Activated CD4-positive, alpha-beta T cell treated with anti-CD3 and anti-CD28 coated beads for 36 hours (primary cell): ENCODE measurements at regions not wholly inside any gene's neighbourhood (a gene's known extent, or its start where the extent isn't known, plus 50 kb on each side); places are given as distances from the start of the nearest gene placed in this dataset.
A peak's percentile ranks its signal among the peaks of the same experiment; 100 is the strongest.
"Not testable (repeated sequence)": the region's sequence is repeated elsewhere in the genome, so short reads cannot be mapped to it uniquely, and the experiment has no call there.

Source experiments
- ATAC-seq: fragments of 200-7000 bp; cut with Tn5 transposase; one replicate; pipeline ENCODE4 v1.10.0; 2021; ENCODE audit warnings: mild to moderate bottlenecking, moderate library complexity
- CTCF ChIA-PET: fragments of 350-600 bp; sonication (Branson Sonifier 250); formaldehyde crosslinking; loops from one replicate; lab custom pipeline; 2021; ENCODE audit warnings: antibody characterized with exemption; lab: Charles Lee
- POLR2A ChIA-PET: fragments of 350-600 bp; sonication (Branson Sonifier 250); formaldehyde crosslinking; loops from one replicate; lab custom pipeline; 2021; ENCODE audit warnings: antibody characterized with exemption, inconsistent platforms; lab: Charles Lee
- DNase-seq: peaks from one replicate; pipeline ENCODE4 v3.0.0-alpha.2; 2020
- H3K27ac Mint-ChIP-seq: one replicate; pipeline ENCODE4 v1.8.0; 2021; ENCODE audit warnings: mixed read lengths
- H3K27me3 Mint-ChIP-seq: one replicate; pipeline ENCODE4 v1.8.0; 2021; ENCODE audit warnings: mixed read lengths
- H3K36me3 Mint-ChIP-seq: one replicate; pipeline ENCODE4 v1.8.0; 2021; ENCODE audit warnings: low read depth, mixed read lengths
- H3K4me1 Mint-ChIP-seq: one replicate; pipeline ENCODE4 v1.8.0; 2021; ENCODE audit warnings: mixed read lengths
- H3K4me3 Mint-ChIP-seq: one replicate; pipeline ENCODE4 v1.8.0; 2021; ENCODE audit warnings: mild to moderate bottlenecking, moderate library complexity, mixed read lengths
- H3K9me3 Mint-ChIP-seq: one replicate; pipeline ENCODE4 v1.8.0; 2021; ENCODE audit warnings: low read depth, mixed read lengths
- intact Hi-C, 2 experiments: fragments of 100-400 bp; cut with DNase I in 1 of 2; cut with micrococcal nuclease in 1 of 2; formaldehyde crosslinking; loops; one replicate each; pipeline versions ENCODE4 v1.14.2 to v1.15.1; 2022 to 2024; cut with DNase I, micrococcal nuclease

GRCh38 chr18:47370052-47370451 is 118.6 kb upstream of the SKOR2 start:
- no peak for DNase-seq
- no peak for ATAC-seq
- ChIA-PET POLR2A (no interaction called here), CTCF (interaction anchor here (0.8 kb wide), 1 partner anchor 372 kb away, joined by 4 read pairs; no protein-coding TSS in a partner anchor)
- Mint-ChIP-seq H3K9me3 (peaks cover 2% of the 10 kb centered on the region), H3K36me3 (no peaks in the 10 kb centered on the region), H3K27me3 (peaks cover 13% of the 10 kb centered on the region), H3K27ac (no peak overlapping the region), H3K4me3 (no peak overlapping the region), H3K4me1 (no peaks in the 10 kb centered on the region)
- intact Hi-C loops, result no loop called here

GRCh38 chr18:47354061-47354460 is 102.6 kb upstream of the SKOR2 start:
- ATAC-seq, H3K27me3 Mint-ChIP-seq, H3K4me3 Mint-ChIP-seq, intact Hi-C loops, H3K27ac Mint-ChIP-seq, H3K9me3 Mint-ChIP-seq, H3K4me1 Mint-ChIP-seq, DNase-seq, CTCF ChIA-PET, POLR2A ChIA-PET, H3K36me3 Mint-ChIP-seq: not testable (repeated sequence)

- no peaks in the 10 kb centered on the region for H3K9me3 Mint-ChIP-seq
- no peaks in the 10 kb centered on the region for H3K36me3 Mint-ChIP-seq
- POLR2A ChIA-PET, result no interaction called here
- ATAC-seq (no peak), DNase-seq (no peak)
- intact Hi-C loops, result no loop called here
- no peaks in the 10 kb centered on the region for H3K27me3 Mint-ChIP-seq
- CTCF ChIA-PET, result no interaction called here
- no peak overlapping the region for H3K27ac Mint-ChIP-seq
- H3K4me1 Mint-ChIP-seq, result no peaks in the 10 kb centered on the region
- H3K4me3 Mint-ChIP-seq, result no peak overlapping the region
These were observed 94.6 kb upstream of the SKOR2 start for GRCh38 chr18:47346016-47346415.

GRCh38 chr18:47345291-47345690 is 93.8 kb upstream of the SKOR2 start:
- H3K9me3 Mint-ChIP-seq, result no peaks in the 10 kb centered on the region
- CTCF ChIA-PET, result no interaction called here
- H3K36me3 Mint-ChIP-seq, result no peaks in the 10 kb centered on the region
- H3K4me1 Mint-ChIP-seq, result no peaks in the 10 kb centered on the region
- intact Hi-C loops, result no loop called here
- POLR2A ChIA-PET, result no interaction called here
- no peak overlapping the region for H3K27ac Mint-ChIP-seq
- DNase-seq, result no peak
- H3K27me3 Mint-ChIP-seq, result no peaks in the 10 kb centered on the region
- no peak for ATAC-seq
- no peak overlapping the region for H3K4me3 Mint-ChIP-seq

GRCh38 chr18:47343291-47343690 is 91.8 kb upstream of the SKOR2 start:
- no peak overlapping the region for H3K4me3 Mint-ChIP-seq
- ChIA-PET CTCF (no interaction called here), POLR2A (no interaction called here)
- ATAC-seq (no peak), DNase-seq (no peak)
- no peaks in the 10 kb centered on the region for H3K27me3 Mint-ChIP-seq
- no peaks in the 10 kb centered on the region for H3K9me3 Mint-ChIP-seq
- no peaks in the 10 kb centered on the region for H3K36me3 Mint-ChIP-seq
- no peaks in the 10 kb centered on the region for H3K4me1 Mint-ChIP-seq
- intact Hi-C loops, result no loop called here
- no peak overlapping the region for H3K27ac Mint-ChIP-seq

GRCh38 chr18:47342566-47342965 is 91.1 kb upstream of the SKOR2 start:
- ChIA-PET CTCF (no interaction called here), POLR2A (no interaction called here)
- ATAC-seq (no peak), DNase-seq (no peak)
- Mint-ChIP-seq H3K4me3 (no peak overlapping the region), H3K27me3 (no peaks in the 10 kb centered on the region), H3K27ac (no peak overlapping the region), H3K36me3 (no peaks in the 10 kb centered on the region), H3K9me3 (no peaks in the 10 kb centered on the region), H3K4me1 (no peaks in the 10 kb centered on the region)
- intact Hi-C loops, result no loop called here

- ATAC-seq (no peak), DNase-seq (no peak)
- no peaks in the 10 kb centered on the region for H3K36me3 Mint-ChIP-seq
- no peaks in the 10 kb centered on the region for H3K4me1 Mint-ChIP-seq
- ChIA-PET CTCF (no interaction called here), POLR2A (no interaction called here)
- no peak overlapping the region for H3K4me3 Mint-ChIP-seq
- H3K9me3 Mint-ChIP-seq, result no peaks in the 10 kb centered on the region
- H3K27ac Mint-ChIP-seq, result no peak overlapping the region
- H3K27me3 Mint-ChIP-seq, result no peaks in the 10 kb centered on the region
- intact Hi-C loops, result no loop called here
These were observed 90.2 kb upstream of the SKOR2 start for GRCh38 chr18:47341678-47342077.

GRCh38 chr18:47334966-47335365 is 83.5 kb upstream of the SKOR2 start:
- Mint-ChIP-seq H3K36me3 (no peaks in the 10 kb centered on the region), H3K27me3 (peaks cover 8% of the 10 kb centered on the region), H3K4me1 (no peaks in the 10 kb centered on the region), H3K9me3 (no peaks in the 10 kb centered on the region), H3K27ac (no peak overlapping the region), H3K4me3 (no peak overlapping the region)
- intact Hi-C loops, result no loop called here
- POLR2A ChIA-PET, result no interaction called here
- ATAC-seq, result no peak
- CTCF ChIA-PET, result no interaction called here
- DNase-seq, result no peak

GRCh38 chr18:47333926-47334635 is 82.6 kb upstream of the SKOR2 start:
- peaks cover 8% of the 10 kb centered on the region for H3K27me3 Mint-ChIP-seq
- intact Hi-C loops, result no loop called here
- no peaks in the 10 kb centered on the region for H3K9me3 Mint-ChIP-seq
- ChIA-PET POLR2A (no interaction called here), CTCF (interaction anchor here (0.7 kb wide), 1 partner anchor 1052 kb away, joined by 4 read pairs; no protein-coding TSS in a partner anchor)
- H3K4me1 Mint-ChIP-seq, result no peaks in the 10 kb centered on the region
- DNase-seq (no peak), ATAC-seq (no peak)
- no peak overlapping the region for H3K27ac Mint-ChIP-seq
- no peaks in the 10 kb centered on the region for H3K36me3 Mint-ChIP-seq
- no peak overlapping the region for H3K4me3 Mint-ChIP-seq

GRCh38 chr18:47331641-47332040 is 80.2 kb upstream of the SKOR2 start:
- DNase-seq, result no peak
- H3K4me3 Mint-ChIP-seq, result no peak overlapping the region
- H3K9me3 Mint-ChIP-seq, result no peaks in the 10 kb centered on the region
- H3K36me3 Mint-ChIP-seq, result no peaks in the 10 kb centered on the region
- peaks cover 8% of the 10 kb centered on the region for H3K27me3 Mint-ChIP-seq
- no peak for ATAC-seq
- H3K4me1 Mint-ChIP-seq, result no peaks in the 10 kb centered on the region
- ChIA-PET CTCF (no interaction called here), POLR2A (no interaction called here)
- no peak overlapping the region for H3K27ac Mint-ChIP-seq
- intact Hi-C loops, result no loop called here

- DNase-seq (no peak), ATAC-seq (no peak)
- CTCF ChIA-PET, result no interaction called here
- intact Hi-C loops, result no loop called here
- no peak overlapping the region for H3K4me3 Mint-ChIP-seq
- H3K27me3 Mint-ChIP-seq, result peaks cover 8% of the 10 kb centered on the region
- no peak overlapping the region for H3K27ac Mint-ChIP-seq
- no peaks in the 10 kb centered on the region for H3K9me3 Mint-ChIP-seq
- POLR2A ChIA-PET, result no interaction called here
- no peaks in the 10 kb centered on the region for H3K36me3 Mint-ChIP-seq
- no peaks in the 10 kb centered on the region for H3K4me1 Mint-ChIP-seq
These were observed 79.6 kb upstream of the SKOR2 start for GRCh38 chr18:47331026-47331425.

GRCh38 chr18:47323158-47323557 is 71.7 kb upstream of the SKOR2 start:
- ChIA-PET POLR2A (no interaction called here), CTCF (interaction anchor here (0.6 kb wide), 1 partner anchor 10 kb away, joined by 3 read pairs; no protein-coding TSS in a partner anchor)
- Mint-ChIP-seq H3K9me3 (no peaks in the 10 kb centered on the region), H3K36me3 (no peaks in the 10 kb centered on the region), H3K27ac (no peak overlapping the region), H3K27me3 (peaks cover 5% of the 10 kb centered on the region), H3K4me1 (no peaks in the 10 kb centered on the region), H3K4me3 (no peak overlapping the region)
- DNase-seq (no peak), ATAC-seq (peak; percentile 84)
- intact Hi-C loops, result loop anchor here in 1 of 2 experiments (10.0 kb wide), 1 partner anchor 542 kb away; no protein-coding TSS in a partner anchor
